Activated CD4-positive, alpha-beta memory T cell treated with anti-CD3 and anti-CD28 coated beads, Interleukin-2, amount 10 ng/mL, durations not matched to agents 7 days and 5 days (primary cell): ENCODE measurements at regions not wholly inside any gene's neighbourhood (a gene's known extent, or its start where the extent isn't known, plus 50 kb on each side); places are given as distances from the start of the nearest gene placed in this dataset.
"Not testable (repeated sequence)": the region's sequence is repeated elsewhere in the genome, so short reads cannot be mapped to it uniquely, and the experiment has no call there.

ENCODE experiments used
- CTCF ChIA-PET: fragments of 350-600 bp; sonication (Branson Sonifier 250); formaldehyde crosslinking; loops from one replicate; lab custom pipeline; 2021; ENCODE audit warnings: antibody characterized with exemption, inconsistent platforms; lab: Charles Lee
- POLR2A ChIA-PET: fragments of 350-600 bp; sonication (Branson Sonifier 250); formaldehyde crosslinking; loops from one replicate; lab custom pipeline; 2021; ENCODE audit warnings: antibody characterized with exemption; lab: Charles Lee
- DNase-seq: peaks from one replicate; pipeline ENCODE4 v3.0.0-alpha.2; 2020
- H3K27ac Mint-ChIP-seq: one replicate; pipeline ENCODE4 v1.8.0; 2021; ENCODE audit warnings: mild to moderate bottlenecking, mixed read lengths
- H3K27me3 Mint-ChIP-seq: one replicate; pipeline ENCODE4 v1.8.0; 2021; ENCODE audit warnings: mixed read lengths
- H3K36me3 Mint-ChIP-seq: one replicate; pipeline ENCODE4 v1.8.0; 2021; ENCODE audit warnings: low read depth, mixed read lengths
- H3K4me1 Mint-ChIP-seq: one replicate; pipeline ENCODE4 v1.8.0; 2021; ENCODE audit warnings: mixed read lengths
- H3K4me3 Mint-ChIP-seq: one replicate; pipeline ENCODE4 v1.8.0; 2021; ENCODE audit warnings: mild to moderate bottlenecking, mixed read lengths
- H3K9me3 Mint-ChIP-seq: one replicate; pipeline ENCODE4 v1.8.0; 2021; ENCODE audit warnings: mixed read lengths

GRCh38 chr1:96865731-96866685 lies 144.4 kb downstream of the PTBP2 start:
- ChIA-PET CTCF (no interaction called here), POLR2A (no interaction called here)
- Mint-ChIP-seq H3K9me3 (no peaks in the 10 kb centered on the region), H3K36me3 (no peaks in the 10 kb centered on the region), H3K27me3 (no peaks in the 10 kb centered on the region), H3K4me3 (no peak overlapping the region), H3K4me1 (no peaks in the 10 kb centered on the region), H3K27ac (no peak overlapping the region)
- no peak for DNase-seq

- CTCF ChIA-PET, result no interaction called here
Measured at GRCh38 chr1:96872757-96873156, 151.2 kb downstream of the PTBP2 start.

GRCh38 chr1:96878640-96879039 lies 157.1 kb downstream of the PTBP2 start:
- no peaks in the 10 kb centered on the region for H3K27me3 Mint-ChIP-seq
- H3K9me3 Mint-ChIP-seq, result peaks cover 2% of the 10 kb centered on the region
- DNase-seq, result no peak
- no peaks in the 10 kb centered on the region for H3K4me1 Mint-ChIP-seq
- no peak overlapping the region for H3K4me3 Mint-ChIP-seq
- POLR2A ChIA-PET, result no interaction called here
- H3K36me3 Mint-ChIP-seq, result no peaks in the 10 kb centered on the region
- no peak overlapping the region for H3K27ac Mint-ChIP-seq
- CTCF ChIA-PET, result no interaction called here

More at GRCh38 chr1:96872757-96873156, 151.2 kb downstream of the PTBP2 start:
- Mint-ChIP-seq H3K27ac (no peak overlapping the region), H3K4me3 (no peak overlapping the region), H3K4me1 (no peaks in the 10 kb centered on the region), H3K27me3 (no peaks in the 10 kb centered on the region), H3K9me3 (peaks cover 4% of the 10 kb centered on the region), H3K36me3 (no peaks in the 10 kb centered on the region)
- DNase-seq, result no peak
- POLR2A ChIA-PET, result no interaction called here

GRCh38 chr1:96880626-96881025 lies 159.0 kb downstream of the PTBP2 start:
- H3K9me3 Mint-ChIP-seq, result no peaks in the 10 kb centered on the region
- DNase-seq, result no peak
- no peak overlapping the region for H3K27ac Mint-ChIP-seq
- CTCF ChIA-PET, result no interaction called here
- H3K4me3 Mint-ChIP-seq, result no peak overlapping the region
- H3K27me3 Mint-ChIP-seq, result no peaks in the 10 kb centered on the region
- POLR2A ChIA-PET, result no interaction called here
- H3K36me3 Mint-ChIP-seq, result no peaks in the 10 kb centered on the region
- H3K4me1 Mint-ChIP-seq, result no peaks in the 10 kb centered on the region

GRCh38 chr1:96882096-96882495 lies 160.5 kb downstream of the PTBP2 start:
- Mint-ChIP-seq H3K36me3 (no peaks in the 10 kb centered on the region), H3K27me3 (no peaks in the 10 kb centered on the region), H3K9me3 (no peaks in the 10 kb centered on the region), H3K4me1 (no peaks in the 10 kb centered on the region), H3K4me3 (no peak overlapping the region), H3K27ac (no peak overlapping the region)
- ChIA-PET CTCF (no interaction called here), POLR2A (no interaction called here)
- no peak for DNase-seq

- H3K9me3 Mint-ChIP-seq, result no peaks in the 10 kb centered on the region
- no peak overlapping the region for H3K27ac Mint-ChIP-seq
- no peaks in the 10 kb centered on the region for H3K27me3 Mint-ChIP-seq
- no peaks in the 10 kb centered on the region for H3K4me1 Mint-ChIP-seq
- POLR2A ChIA-PET, result no interaction called here
- H3K36me3 Mint-ChIP-seq, result no peaks in the 10 kb centered on the region
- no peak for DNase-seq
- no peak overlapping the region for H3K4me3 Mint-ChIP-seq
- CTCF ChIA-PET, result no interaction called here
Measured at GRCh38 chr1:96886474-96886873, 164.9 kb downstream of the PTBP2 start.

GRCh38 chr1:96887501-96887900 lies 165.9 kb downstream of the PTBP2 start:
- POLR2A ChIA-PET, result no interaction called here
- Mint-ChIP-seq H3K27ac (no peak overlapping the region), H3K36me3 (no peaks in the 10 kb centered on the region), H3K9me3 (peaks cover 2% of the 10 kb centered on the region), H3K4me1 (no peaks in the 10 kb centered on the region), H3K27me3 (peaks cover 3% of the 10 kb centered on the region), H3K4me3 (no peak overlapping the region)
- DNase-seq, result no peak
- CTCF ChIA-PET, result no interaction called here

- ChIA-PET CTCF (no interaction called here), POLR2A (no interaction called here)
- Mint-ChIP-seq H3K4me3 (no peak overlapping the region), H3K9me3 (peaks cover 11% of the 10 kb centered on the region), H3K27ac (no peak overlapping the region), H3K27me3 (no peaks in the 10 kb centered on the region), H3K36me3 (no peaks in the 10 kb centered on the region), H3K4me1 (no peaks in the 10 kb centered on the region)
- DNase-seq, result no peak
Measured at GRCh38 chr1:96901783-96902363, 180.3 kb downstream of the PTBP2 start.

GRCh38 chr1:96912248-96912647 lies 190.7 kb downstream of the PTBP2 start:
- Mint-ChIP-seq H3K36me3 (no peaks in the 10 kb centered on the region), H3K4me1 (no peaks in the 10 kb centered on the region), H3K27me3 (no peaks in the 10 kb centered on the region), H3K27ac (no peak overlapping the region), H3K9me3 (peaks cover 2% of the 10 kb centered on the region), H3K4me3 (no peak overlapping the region)
- ChIA-PET CTCF (no interaction called here), POLR2A (no interaction called here)
- no peak for DNase-seq

GRCh38 chr1:96915701-96916100 lies 194.1 kb downstream of the PTBP2 start:
- H3K36me3 Mint-ChIP-seq, H3K4me3 Mint-ChIP-seq, POLR2A ChIA-PET, H3K9me3 Mint-ChIP-seq, H3K27me3 Mint-ChIP-seq, H3K27ac Mint-ChIP-seq, DNase-seq, CTCF ChIA-PET, H3K4me1 Mint-ChIP-seq: not testable (repeated sequence)

GRCh38 chr1:96918406-96918805 lies 196.8 kb downstream of the PTBP2 start:
- Mint-ChIP-seq H3K36me3 (no peaks in the 10 kb centered on the region), H3K27ac (no peak overlapping the region), H3K4me3 (no peak overlapping the region), H3K4me1 (no peaks in the 10 kb centered on the region), H3K9me3 (peaks cover 4% of the 10 kb centered on the region), H3K27me3 (no peaks in the 10 kb centered on the region)
- POLR2A ChIA-PET, result no interaction called here
- CTCF ChIA-PET, result no interaction called here
- DNase-seq, result no peak

- Mint-ChIP-seq H3K27me3 (no peaks in the 10 kb centered on the region), H3K4me3 (no peak overlapping the region), H3K27ac (no peak overlapping the region), H3K36me3 (no peaks in the 10 kb centered on the region), H3K9me3 (peaks cover 8% of the 10 kb centered on the region), H3K4me1 (no peaks in the 10 kb centered on the region)
- no peak for DNase-seq
- CTCF ChIA-PET, result no interaction called here
- POLR2A ChIA-PET, result no interaction called here
Measured at GRCh38 chr1:96922181-96922580, 200.6 kb downstream of the PTBP2 start.

- no peak for DNase-seq
- peaks cover 8% of the 10 kb centered on the region for H3K9me3 Mint-ChIP-seq
- ChIA-PET CTCF (no interaction called here), POLR2A (no interaction called here)
- no peak overlapping the region for H3K27ac Mint-ChIP-seq
- H3K36me3 Mint-ChIP-seq, result no peaks in the 10 kb centered on the region
- H3K4me1 Mint-ChIP-seq, result no peaks in the 10 kb centered on the region
- no peak overlapping the region for H3K4me3 Mint-ChIP-seq
- H3K27me3 Mint-ChIP-seq, result no peaks in the 10 kb centered on the region
Measured at GRCh38 chr1:96923753-96924152, 202.2 kb downstream of the PTBP2 start.

- CTCF ChIA-PET, result no interaction called here
- Mint-ChIP-seq H3K36me3 (no peaks in the 10 kb centered on the region), H3K27ac (no peak overlapping the region), H3K4me1 (no peaks in the 10 kb centered on the region), H3K9me3 (peaks cover 8% of the 10 kb centered on the region), H3K27me3 (no peaks in the 10 kb centered on the region), H3K4me3 (no peak overlapping the region)
- no peak for DNase-seq
- POLR2A ChIA-PET, result no interaction called here
Measured at GRCh38 chr1:96926176-96926575, 204.6 kb downstream of the PTBP2 start.
